ENCODE measurements at regions not wholly inside any gene's neighbourhood (a gene's known extent, or its start where the extent isn't known, plus 50 kb on each side); places are given as distances from the start of the nearest gene placed in this dataset.

- no peak for TF ChIP-seq EZH2 (IDR thresholded peaks at IDR 0.05; ENCODE audit: insufficient read depth, poor library complexity, severe bottlenecking)
- no peak for TF ChIP-seq EZH2phosphoT487 (IDR thresholded peaks at IDR 0.05; ENCODE audit: insufficient read depth, low read depth)
Measured at GRCh38 chr6:88223298-88223697, 57.2 kb upstream of the CNR1 start.
